Stimulated activated naive B cell treated with anti-CD40 and anti-IgM and Interleukin-4, amounts not matched to agents 10 μg/mL and 1 μg/mL and 100 μg/mL, for 72 hours (primary cell): ENCODE measurements at regions not wholly inside any gene's neighbourhood (a gene's known extent, or its start where the extent isn't known, plus 50 kb on each side); places are given as distances from the start of the nearest gene placed in this dataset.

Source experiments
- ATAC-seq, 2 donors: fragments of 150-1000 bp; cut with Tn5 transposase; replicated peaks; 2 replicates each; pipeline ENCODE4 v1.10.0; 2021; ENCODE audit warnings: moderate library complexity in 1 of 2
- DNase-seq: peaks from one replicate; pipeline ENCODE4 v3.0.0; 2021
- H3K27ac Mint-ChIP-seq: one replicate; pipeline ENCODE4 v1.8.0; 2022; ENCODE audit warnings: mild to moderate bottlenecking, mixed read lengths
- H3K27me3 Mint-ChIP-seq, 2 donors: one replicate each; pipeline ENCODE4 v1.8.0; 2022; ENCODE audit warnings: mixed read lengths in 2 of 2
- H3K36me3 Mint-ChIP-seq, 2 donors: one replicate each; pipeline ENCODE4 v1.8.0; 2022; ENCODE audit warnings: mixed read lengths in 2 of 2, mild to moderate bottlenecking in 1 of 2
- H3K4me1 Mint-ChIP-seq, 2 donors: one replicate each; pipeline ENCODE4 v1.8.0; 2022; ENCODE audit warnings: mixed read lengths in 2 of 2, mild to moderate bottlenecking in 1 of 2
- H3K4me3 Mint-ChIP-seq, 2 donors: one replicate each; pipeline ENCODE4 v1.8.0; 2022; ENCODE audit warnings: mild to moderate bottlenecking in 2 of 2, mixed read lengths in 2 of 2, moderate library complexity in 1 of 2
- H3K9me3 Mint-ChIP-seq, 2 donors: one replicate each; pipeline ENCODE4 v1.8.0; 2022; ENCODE audit warnings: mixed read lengths in 2 of 2, mild to moderate bottlenecking in 1 of 2

DNA sequence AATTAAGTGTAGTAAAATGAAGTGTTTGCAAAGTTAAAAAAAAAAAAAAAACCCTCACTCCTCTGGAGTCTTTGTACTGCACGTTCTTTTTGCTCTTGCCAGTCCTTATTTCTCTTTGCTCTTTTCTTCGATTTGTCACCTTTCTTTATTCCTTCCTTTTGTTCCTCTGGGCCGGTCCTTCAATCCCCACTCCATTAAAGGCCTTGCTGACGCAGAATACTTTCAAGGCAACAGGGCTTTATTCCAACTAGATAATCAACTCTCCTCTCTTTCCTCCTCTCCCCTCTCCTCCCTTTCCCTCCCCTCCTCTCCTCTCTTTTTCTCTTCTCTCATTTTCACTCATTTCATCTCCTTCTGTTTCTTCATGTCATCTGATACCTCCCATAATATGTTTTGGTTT lies 138.2 kb upstream of the NTM start:
- ATAC-seq = no peak
- Mint-ChIP-seq H3K4me3 (no peak overlapping the region), H3K36me3 (no peaks in the 10 kb centered on the region), H3K4me1 (no peaks in the 10 kb centered on the region), H3K9me3 (peaks cover 0 to 1% of the 10 kb centered on the region in 2 donors), H3K27me3 (no peaks in the 10 kb centered on the region), H3K27ac (no peak overlapping the region)
- DNase-seq = no peak

GRCh38 chr11:131234221-131234620 lies 136.2 kb upstream of the NTM start:
- Mint-ChIP-seq H3K9me3 (no peaks in the 10 kb centered on the region), H3K36me3 (no peaks in the 10 kb centered on the region), H3K27me3 (no peaks in the 10 kb centered on the region), H3K4me3 (no peak overlapping the region), H3K27ac (no peak overlapping the region), H3K4me1 (no peaks in the 10 kb centered on the region)
- ATAC-seq (no peak), DNase-seq (no peak)

DNA sequence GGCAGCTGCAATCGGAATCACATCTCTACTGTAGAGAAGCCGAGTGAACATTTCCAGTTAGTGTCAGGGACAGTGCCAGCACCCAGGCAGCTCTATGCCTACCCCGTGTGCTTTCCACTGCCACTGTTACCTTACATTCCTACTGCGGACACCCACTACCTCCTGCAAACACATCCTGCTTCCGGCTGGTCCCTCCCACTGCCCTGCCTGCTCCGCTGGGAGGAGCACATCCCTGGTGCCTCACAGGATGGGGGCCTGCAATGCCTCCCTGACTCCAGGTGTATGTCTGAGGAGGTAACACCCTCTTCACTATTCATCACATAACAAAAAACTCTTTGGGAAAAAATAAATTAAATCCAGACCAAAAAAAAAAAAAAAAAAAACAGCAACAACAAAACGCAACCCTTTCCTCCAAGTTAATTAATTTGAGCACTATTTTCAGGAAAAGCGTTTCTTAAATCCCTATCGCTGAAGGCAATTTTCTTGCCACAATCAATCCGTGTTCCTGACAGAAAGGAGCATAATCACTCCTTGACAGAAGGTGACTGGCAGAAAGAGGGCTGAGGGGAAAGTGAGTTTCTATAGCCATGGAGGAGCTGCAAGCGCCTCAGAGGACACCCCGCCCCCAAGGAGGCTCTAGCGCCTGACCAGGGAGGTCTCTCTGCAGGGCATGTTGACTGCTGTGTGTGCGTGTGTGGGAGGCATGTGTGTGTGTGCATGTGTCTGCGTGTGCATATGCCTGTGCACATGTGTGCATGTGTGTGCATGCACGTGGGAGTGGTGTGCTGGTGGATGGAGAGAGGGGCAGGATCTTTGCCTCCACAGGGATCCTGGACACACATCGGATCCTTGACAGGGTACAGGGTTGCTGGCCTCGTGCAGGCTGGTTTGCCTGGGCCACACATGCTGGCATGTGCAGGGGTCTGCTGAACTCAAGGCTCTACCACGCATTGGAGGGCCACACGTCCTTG lies 134.8 kb upstream of the NTM start:
- Mint-ChIP-seq H3K9me3 (no peaks in the 10 kb centered on the region), H3K27ac (no peak overlapping the region), H3K36me3 (no peaks in the 10 kb centered on the region), H3K4me3 (no peak overlapping the region), H3K4me1 (no peaks in the 10 kb centered on the region), H3K27me3 (no peaks in the 10 kb centered on the region)
- ATAC-seq (no peak), DNase-seq (no peak)

DNA sequence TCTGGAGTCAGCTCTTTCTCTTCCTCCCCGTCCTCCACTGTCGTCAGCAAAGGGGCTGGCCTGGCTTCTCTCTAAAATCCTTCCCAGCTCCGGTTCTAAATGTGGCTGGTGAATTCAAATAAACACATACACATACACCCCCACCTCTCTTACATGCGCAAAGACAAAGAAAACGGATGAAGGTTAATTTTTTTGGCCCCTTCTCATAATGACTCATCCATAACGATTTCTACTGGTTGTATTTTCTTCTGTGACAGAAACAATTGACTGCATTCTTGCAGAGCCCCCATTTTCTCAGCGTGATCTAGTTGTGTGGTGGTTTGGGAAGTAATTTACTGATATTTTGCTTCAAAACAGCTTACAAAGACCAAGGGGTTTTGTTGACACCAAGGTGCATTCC lies 130.0 kb upstream of the NTM start:
- Mint-ChIP-seq H3K27me3 (peaks cover 1 to 4% of the 10 kb centered on the region in 2 donors), H3K4me1 (no peaks in the 10 kb centered on the region), H3K9me3 (peaks cover 0 to 3% of the 10 kb centered on the region in 2 donors), H3K4me3 (no peak overlapping the region), H3K36me3 (no peaks in the 10 kb centered on the region), H3K27ac (no peak overlapping the region)
- DNase-seq = no peak
- no peak for ATAC-seq

DNA sequence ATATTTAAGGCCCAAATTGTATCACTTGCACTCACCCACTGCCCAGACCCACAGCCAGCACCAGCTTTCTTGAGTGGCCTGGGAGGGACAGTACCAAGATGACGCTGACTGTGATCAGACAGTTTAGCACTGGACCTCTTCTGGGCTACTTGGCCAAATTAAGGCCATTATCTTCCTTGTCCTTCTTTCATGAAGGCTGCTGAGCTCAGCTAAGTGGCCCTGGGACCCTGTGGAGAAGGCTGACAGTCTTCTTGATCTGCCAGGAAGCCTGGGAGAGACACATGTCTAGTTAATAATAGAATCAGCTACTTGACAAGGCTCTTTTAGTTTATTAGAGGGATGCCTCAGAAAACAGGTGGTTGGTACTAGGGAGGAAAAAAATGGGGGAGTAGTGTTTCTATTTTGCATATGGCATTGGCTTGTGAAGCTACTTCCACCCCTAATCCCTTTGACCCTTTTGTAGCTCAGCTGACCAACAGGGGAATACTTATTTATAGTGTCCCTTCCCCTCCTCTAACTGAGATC lies 127.9 kb upstream of the NTM start:
- H3K4me3 Mint-ChIP-seq = no peak overlapping the region
- no peaks in the 10 kb centered on the region for H3K4me1 Mint-ChIP-seq
- ATAC-seq (no peak), DNase-seq (no peak)
- H3K9me3 Mint-ChIP-seq = peaks cover 0 to 3% of the 10 kb centered on the region in 2 donors
- H3K36me3 Mint-ChIP-seq = no peaks in the 10 kb centered on the region
- peaks cover 15 to 22% of the 10 kb centered on the region in 2 donors for H3K27me3 Mint-ChIP-seq
- H3K27ac Mint-ChIP-seq = no peak overlapping the region

GRCh38 chr11:131246156-131246555 lies 124.3 kb upstream of the NTM start:
- Mint-ChIP-seq H3K4me3 (no peak overlapping the region), H3K27me3 (peaks cover 15 to 24% of the 10 kb centered on the region in 2 donors)

GRCh38 chr11:131246663-131247062 lies 123.8 kb upstream of the NTM start:
- H3K4me1 Mint-ChIP-seq = no peaks in the 10 kb centered on the region
- H3K36me3 Mint-ChIP-seq = no peaks in the 10 kb centered on the region
- no peak overlapping the region for H3K4me3 Mint-ChIP-seq
- peaks cover 1 to 3% of the 10 kb centered on the region in 2 donors for H3K9me3 Mint-ChIP-seq
- no peak overlapping the region for H3K27ac Mint-ChIP-seq
- ATAC-seq = peak in 1 of 2 donors; percentile 25
- H3K27me3 Mint-ChIP-seq = peaks cover 15 to 25% of the 10 kb centered on the region in 2 donors
- DNase-seq = no peak

More at GRCh38 chr11:131246156-131246555, 124.3 kb upstream of the NTM start:
- no peaks in the 10 kb centered on the region for H3K36me3 Mint-ChIP-seq
- peaks cover under 1 to 3% of the 10 kb centered on the region in 2 donors for H3K9me3 Mint-ChIP-seq
- no peaks in the 10 kb centered on the region for H3K4me1 Mint-ChIP-seq
- DNase-seq (no peak), ATAC-seq (no peak)
- no peak overlapping the region for H3K27ac Mint-ChIP-seq

DNA sequence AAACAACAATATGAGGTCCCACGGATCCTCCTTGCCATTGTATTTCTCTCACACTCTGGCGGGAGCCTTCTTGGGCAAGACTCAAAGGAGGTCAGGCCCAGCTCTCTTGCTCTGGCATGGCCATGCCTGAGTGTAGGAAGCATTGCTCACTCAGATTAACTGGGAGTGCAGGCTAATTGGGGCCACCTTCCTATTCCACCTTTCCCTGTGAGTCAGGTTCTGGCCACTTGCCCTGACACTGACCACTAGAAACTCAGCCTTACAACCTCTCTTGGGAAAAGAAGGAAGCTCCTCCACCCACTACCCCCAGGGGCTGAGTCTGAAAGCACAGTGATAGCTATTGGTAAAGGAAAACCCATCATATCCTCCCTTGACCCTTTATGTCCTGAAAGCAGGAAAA lies 121.8 kb upstream of the NTM start:
- Mint-ChIP-seq H3K27ac (no peak overlapping the region), H3K9me3 (peaks cover 3% of the 10 kb centered on the region in 2 donors), H3K4me3 (no peak overlapping the region), H3K36me3 (no peaks in the 10 kb centered on the region), H3K4me1 (no peaks in the 10 kb centered on the region), H3K27me3 (peaks cover 16 to 30% of the 10 kb centered on the region in 2 donors)
- DNase-seq (no peak), ATAC-seq (no peak)

DNA sequence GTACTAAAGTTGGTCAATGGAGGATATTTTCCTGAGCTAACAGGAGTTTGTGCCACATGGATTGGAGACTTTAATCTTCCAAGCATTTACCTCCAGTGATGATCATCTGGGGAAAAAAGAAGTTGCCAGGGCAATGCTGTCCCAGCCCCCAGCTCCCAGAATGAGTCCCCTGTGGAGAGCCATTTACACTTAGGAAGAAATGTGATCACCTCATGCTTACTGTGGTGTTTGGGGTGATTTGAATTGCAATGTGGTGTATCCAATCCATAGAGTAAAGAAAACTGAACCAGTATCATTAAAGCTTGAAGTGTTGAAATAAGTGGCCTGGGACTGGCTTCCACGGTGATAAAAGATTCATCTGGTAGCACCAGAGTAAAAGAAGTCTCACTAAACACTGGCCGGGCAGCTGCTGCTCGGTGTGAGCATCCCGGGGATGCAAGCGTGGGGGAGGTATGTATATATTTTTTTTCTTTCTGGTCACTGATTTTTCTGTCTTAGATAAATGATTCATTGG lies 117.2 kb upstream of the NTM start:
- Mint-ChIP-seq H3K36me3 (no peaks in the 10 kb centered on the region), H3K4me3 (no peak overlapping the region), H3K4me1 (no peaks in the 10 kb centered on the region), H3K27ac (no peak overlapping the region), H3K9me3 (peaks cover 0 to 3% of the 10 kb centered on the region in 2 donors), H3K27me3 (peaks cover 6 to 16% of the 10 kb centered on the region in 2 donors)
- no peak for ATAC-seq
- no peak for DNase-seq

DNA sequence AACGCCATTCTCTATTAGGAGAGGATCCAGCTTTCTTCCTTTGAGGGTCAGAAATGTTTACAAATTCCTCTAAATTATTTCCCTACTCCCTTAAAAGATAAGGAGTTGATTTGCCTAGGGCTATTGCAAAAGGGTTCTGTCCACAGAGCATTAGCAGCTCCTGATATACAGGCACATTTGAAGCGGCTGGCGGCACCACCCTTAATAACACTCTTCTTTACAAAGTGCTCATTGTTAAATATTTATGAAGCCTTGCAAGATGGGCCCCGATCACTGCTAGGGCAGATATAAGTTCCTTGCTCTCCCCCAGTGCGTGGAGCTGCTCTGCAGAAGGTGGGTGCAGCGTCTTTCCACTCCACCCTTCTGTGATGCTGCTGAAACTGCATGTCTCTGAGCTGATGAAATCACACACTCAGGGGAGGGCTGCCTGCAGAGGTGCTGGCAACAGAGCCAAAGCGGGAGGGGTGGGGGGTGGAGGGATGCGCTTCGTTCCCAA lies 116.7 kb upstream of the NTM start:
- Mint-ChIP-seq H3K4me1 (no peaks in the 10 kb centered on the region), H3K27ac (no peak overlapping the region), H3K9me3 (peaks cover 0 to 3% of the 10 kb centered on the region in 2 donors), H3K27me3 (peaks cover 6 to 16% of the 10 kb centered on the region in 2 donors), H3K36me3 (no peaks in the 10 kb centered on the region), H3K4me3 (no peak overlapping the region)
- DNase-seq = no peak
- no peak for ATAC-seq

DNA sequence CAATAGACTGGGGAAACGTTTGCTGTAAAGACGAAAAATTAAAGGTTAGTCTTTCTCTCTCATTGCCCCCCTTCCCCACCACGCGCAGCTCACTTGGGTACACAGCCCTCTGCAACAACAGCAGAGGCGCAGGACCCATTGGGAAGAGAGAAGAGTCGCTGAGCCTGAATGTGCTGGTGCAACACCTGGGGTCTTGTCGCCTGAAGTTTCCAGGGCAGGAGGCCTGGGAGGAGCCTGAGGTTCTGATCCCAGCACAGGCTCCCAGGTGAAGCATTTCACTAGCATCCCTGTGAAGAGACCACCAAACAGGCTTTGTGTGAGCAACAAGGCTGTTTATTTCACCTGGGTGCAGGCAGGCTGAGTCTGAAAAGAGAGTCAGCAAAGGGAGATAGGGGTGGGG lies 116.2 kb upstream of the NTM start:
- Mint-ChIP-seq H3K27ac (no peak overlapping the region), H3K4me1 (no peaks in the 10 kb centered on the region), H3K36me3 (no peaks in the 10 kb centered on the region), H3K27me3 (peaks cover 6 to 16% of the 10 kb centered on the region in 2 donors), H3K4me3 (no peak overlapping the region), H3K9me3 (peaks cover 0 to 3% of the 10 kb centered on the region in 2 donors)
- DNase-seq = no peak
- ATAC-seq = no peak

DNA sequence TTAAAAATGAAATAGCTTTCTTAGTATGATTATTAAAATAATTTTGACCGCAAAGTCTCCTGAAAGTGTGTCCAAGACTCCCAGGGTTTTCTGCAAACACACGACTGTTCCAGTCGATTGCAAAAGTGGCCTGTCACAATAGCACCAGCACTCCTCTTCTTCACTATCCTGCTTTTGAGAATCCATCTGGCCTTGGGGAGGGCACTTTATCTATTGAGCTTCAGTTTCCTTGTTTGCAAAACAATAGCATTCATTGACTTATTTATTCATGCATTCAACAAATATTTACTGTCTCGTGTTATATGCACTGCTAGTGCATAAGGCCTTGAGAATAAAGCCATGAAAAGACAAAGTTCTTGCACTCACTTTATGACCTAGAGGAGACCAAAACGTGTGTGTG lies 96.2 kb upstream of the NTM start:
- Mint-ChIP-seq H3K27me3 (no peaks in the 10 kb centered on the region), H3K9me3 (peaks cover 8 to 14% of the 10 kb centered on the region in 2 donors), H3K4me3 (no peak overlapping the region), H3K27ac (no peak overlapping the region), H3K4me1 (no peaks in the 10 kb centered on the region), H3K36me3 (no peaks in the 10 kb centered on the region)
- no peak for DNase-seq
- no peak for ATAC-seq

DNA sequence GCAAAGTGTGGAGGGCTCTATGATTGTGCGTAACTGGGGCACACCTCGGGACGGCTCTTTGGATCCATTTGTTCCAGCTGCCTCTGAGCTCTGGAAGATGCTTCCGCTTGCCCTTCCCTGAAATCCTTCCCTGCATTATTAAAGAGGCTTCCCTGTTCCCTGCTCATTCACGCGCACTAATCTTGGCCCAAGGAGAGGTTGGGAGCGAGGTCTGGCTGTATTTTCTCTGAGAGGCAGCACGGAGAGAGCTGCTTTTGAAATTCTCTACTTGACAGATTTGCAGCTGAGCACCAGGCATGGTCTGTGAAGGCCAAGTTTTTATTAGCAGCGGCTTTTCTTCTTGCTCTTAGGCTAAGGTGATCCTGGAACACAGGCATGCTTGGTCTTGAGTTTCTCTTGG lies 94.8 kb upstream of the NTM start:
- no peak for DNase-seq
- no peaks in the 10 kb centered on the region for H3K27me3 Mint-ChIP-seq
- no peak overlapping the region for H3K4me3 Mint-ChIP-seq
- H3K9me3 Mint-ChIP-seq = peaks cover 8 to 11% of the 10 kb centered on the region in 2 donors
- no peaks in the 10 kb centered on the region for H3K36me3 Mint-ChIP-seq
- H3K27ac Mint-ChIP-seq = no peak overlapping the region
- no peaks in the 10 kb centered on the region for H3K4me1 Mint-ChIP-seq
- no peak for ATAC-seq

GRCh38 chr11:131278472-131278871 lies 91.9 kb upstream of the NTM start:
- Mint-ChIP-seq H3K27ac (no peak overlapping the region), H3K4me3 (no peak overlapping the region), H3K4me1 (no peaks in the 10 kb centered on the region), H3K36me3 (no peaks in the 10 kb centered on the region), H3K9me3 (peaks cover 0 to 3% of the 10 kb centered on the region in 2 donors), H3K27me3 (no peaks in the 10 kb centered on the region)
- ATAC-seq = no peak
- DNase-seq = no peak
